Skeletal muscle cell (primary cell): ENCODE measurements at regions not wholly inside any gene's neighbourhood (a gene's known extent, or its start where the extent isn't known, plus 50 kb on each side); places are given as distances from the start of the nearest gene placed in this dataset.

Experiments used
- DNase-seq: peaks from one replicate; pipeline ENCODE4 v3.0.0-alpha.2; 2010; ENCODE audit warnings: low read depth
- H3K4me3 ChIP-seq: 2 replicates; pipeline ENCODE4 v1.5.1; 2011; ENCODE audit warnings: low read depth, mild to moderate bottlenecking, control low read depth, low read length, moderate library complexity

GRCh38 chr20:21956591-21956990 lies 251.1 kb downstream of the PAX1 start:
- H3K4me3 ChIP-seq, result no peak overlapping the region
- DNase-seq, result no peak

- no peak overlapping the region for H3K4me3 ChIP-seq
- no peak for DNase-seq
These were observed 241.9 kb downstream of the PAX1 start for GRCh38 chr20:21947406-21947805.

GRCh38 chr20:21944227-21944626 lies 238.8 kb downstream of the PAX1 start:
- DNase-seq, result no peak

GRCh38 chr20:21941941-21942805 lies 236.7 kb downstream of the PAX1 start:
- H3K4me3 ChIP-seq, result no peak overlapping the region

More at GRCh38 chr20:21944227-21944626, 238.8 kb downstream of the PAX1 start:
- H3K4me3 ChIP-seq, result no peak overlapping the region

GRCh38 chr20:21936720-21937380 lies 231.4 kb downstream of the PAX1 start:
- H3K4me3 ChIP-seq, result no peak overlapping the region

More at GRCh38 chr20:21941941-21942805, 236.7 kb downstream of the PAX1 start:
- DNase-seq, result no peak

GRCh38 chr20:21936261-21936660 lies 230.8 kb downstream of the PAX1 start:
- no peak for DNase-seq
- H3K4me3 ChIP-seq, result no peak overlapping the region

More at GRCh38 chr20:21936720-21937380, 231.4 kb downstream of the PAX1 start:
- DNase-seq, result peak; percentile 5

- DNase-seq, result no peak
- no peak overlapping the region for H3K4me3 ChIP-seq
These were observed 228.1 kb downstream of the PAX1 start for GRCh38 chr20:21933526-21933925.

- DNase-seq, result no peak
- no peak overlapping the region for H3K4me3 ChIP-seq
These were observed 215.8 kb downstream of the PAX1 start for GRCh38 chr20:21921251-21921650.

- no peak overlapping the region for H3K4me3 ChIP-seq
- no peak for DNase-seq
These were observed 214.7 kb downstream of the PAX1 start for GRCh38 chr20:21920211-21920610.

GRCh38 chr20:21918398-21918797 lies 212.9 kb downstream of the PAX1 start:
- no peak for DNase-seq
- no peak overlapping the region for H3K4me3 ChIP-seq

GRCh38 chr20:21902391-21902790 lies 196.9 kb downstream of the PAX1 start:
- no peak overlapping the region for H3K4me3 ChIP-seq
- DNase-seq, result no peak

GRCh38 chr20:21901470-21902275 lies 196.2 kb downstream of the PAX1 start:
- no peak for DNase-seq
- no peak overlapping the region for H3K4me3 ChIP-seq

- no peak overlapping the region for H3K4me3 ChIP-seq
- no peak for DNase-seq
These were observed 195.0 kb downstream of the PAX1 start for GRCh38 chr20:21900431-21900830.

- no peak for DNase-seq
- no peak overlapping the region for H3K4me3 ChIP-seq
These were observed 169.5 kb downstream of the PAX1 start for GRCh38 chr20:21874921-21875320.

- H3K4me3 ChIP-seq, result no peak overlapping the region
- no peak for DNase-seq
These were observed 168.7 kb downstream of the PAX1 start for GRCh38 chr20:21874127-21874526.

GRCh38 chr20:21873291-21873690 lies 167.8 kb downstream of the PAX1 start:
- no peak overlapping the region for H3K4me3 ChIP-seq
- no peak for DNase-seq

- H3K4me3 ChIP-seq, result no peak overlapping the region
- no peak for DNase-seq
These were observed 162.3 kb downstream of the PAX1 start for GRCh38 chr20:21867811-21868210.

GRCh38 chr20:21867353-21867752 lies 161.9 kb downstream of the PAX1 start:
- no peak for DNase-seq
- H3K4me3 ChIP-seq, result no peak overlapping the region

- DNase-seq, result no peak
- no peak overlapping the region for H3K4me3 ChIP-seq
These were observed 157.5 kb downstream of the PAX1 start for GRCh38 chr20:21862956-21863355.
